ENCODE measurements at regions not wholly inside any gene's neighbourhood (a gene's known extent, or its start where the extent isn't known, plus 50 kb on each side); places are given as distances from the start of the nearest gene placed in this dataset.

DNA sequence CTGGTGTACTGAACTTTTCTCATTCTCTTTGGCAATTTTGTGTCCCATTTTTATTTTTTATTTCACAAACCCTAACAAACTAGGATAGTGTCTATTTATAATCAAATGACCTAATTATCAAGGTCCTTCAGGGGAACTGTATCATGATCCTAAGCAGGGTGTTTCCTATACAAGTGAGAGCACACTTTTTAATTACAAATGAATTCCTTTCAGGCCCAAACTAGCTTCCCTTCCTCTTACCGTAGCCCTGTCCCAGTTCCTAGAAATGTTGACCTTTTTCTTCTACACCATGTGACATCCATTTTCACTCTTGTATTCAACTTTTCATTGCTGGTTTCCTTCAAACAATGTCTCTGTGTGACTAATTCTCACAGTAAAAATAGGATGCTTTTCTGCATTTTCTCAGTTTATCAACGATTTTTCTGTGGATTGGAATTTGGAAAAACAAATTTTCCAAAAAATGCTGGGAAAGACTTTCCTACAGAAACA, 411.4 kb downstream of the CCDC91 start:
- ChIA-PET POLR2A (no interaction called here), CTCF (no interaction called here)
- ATAC-seq (no peak), DNase-seq (no peak)
- Mint-ChIP-seq H3K4me1 (peaks cover 0 to 15% (median 0%) of the 10 kb centered on the region in 7 donors), H3K4me3 (no peak overlapping the region), H3K9me3 (peaks cover 0 to 10% (median 5%) of the 10 kb centered on the region in 11 donors), H3K27me3 (peaks cover 0 to 6% (median under 1%) of the 10 kb centered on the region in 5 donors), H3K27ac (no peak overlapping the region), H3K36me3 (peaks cover 0 to 3% (median 0%) of the 10 kb centered on the region in 5 donors)
- Histone ChIP-seq H3K4me3 (ENCODE audit: low read length) (no peak overlapping the region), H3K4me1 (ENCODE audit: control insufficient read depth in 2 of 2, insufficient read depth in 2 of 2, low read length in 2 of 2) (no peaks in the 10 kb centered on the region), H3K9me3 (ENCODE audit: control insufficient read depth in 2 of 3, low read length in 3 of 3) (no peaks in the 10 kb centered on the region), H3K36me3 (ENCODE audit: control insufficient read depth in 2 of 3, insufficient read depth in 3 of 3, low read length in 3 of 3) (no peaks in the 10 kb centered on the region), H3K27me3 (ENCODE audit: control insufficient read depth in 2 of 2, insufficient read depth in 2 of 2, low read length in 2 of 2) (no peaks in the 10 kb centered on the region), H3K27ac (ENCODE audit: low read depth, low read length) (no peak overlapping the region)
- intact Hi-C loops (cut with micrococcal nuclease) = no loop called here

DNA sequence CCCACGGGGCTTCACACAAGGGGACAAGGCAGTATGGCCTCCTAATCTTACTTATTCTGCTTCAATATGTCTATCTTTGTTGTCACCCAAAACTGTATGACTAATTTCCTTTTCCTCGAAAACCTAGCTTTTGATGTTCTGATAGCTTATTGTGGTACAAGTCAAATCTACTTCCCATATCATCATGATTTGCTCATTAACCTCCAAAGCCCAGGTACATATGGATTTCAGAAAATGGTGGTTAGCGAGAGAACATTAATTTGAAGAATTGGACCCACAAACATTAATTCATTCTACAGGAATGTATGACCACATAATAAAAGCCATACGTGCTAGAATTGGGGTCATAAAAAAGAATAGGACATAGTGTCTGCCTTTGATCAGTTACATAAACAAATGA, 412.5 kb downstream of the CCDC91 start:
- Mint-ChIP-seq H3K9me3 (peaks cover 7 to 22% (median 13%) of the 10 kb centered on the region in 11 donors), H3K27ac (no peak overlapping the region), H3K27me3 (no peaks in the 10 kb centered on the region), H3K4me1 (peaks cover 0 to 15% (median 0%) of the 10 kb centered on the region in 7 donors), H3K36me3 (peaks cover 0 to 8% (median 7%) of the 10 kb centered on the region in 5 donors), H3K4me3 (no peak overlapping the region)
- H3K27ac ChIP-seq (ENCODE audit: low read depth, low read length) = no peak overlapping the region
- no peak for ATAC-seq
- H3K36me3 ChIP-seq (ENCODE audit: control insufficient read depth in 2 of 3, insufficient read depth in 3 of 3, low read length in 3 of 3) = no peaks in the 10 kb centered on the region
- intact Hi-C loops (cut with micrococcal nuclease) = no loop called here
- peaks cover 0 to 3% (median 0%) of the 10 kb centered on the region in 3 experiments for H3K9me3 ChIP-seq (ENCODE audit: control insufficient read depth in 2 of 3, low read length in 3 of 3)
- H3K27me3 ChIP-seq (ENCODE audit: control insufficient read depth in 2 of 2, insufficient read depth in 2 of 2, low read length in 2 of 2) = no peaks in the 10 kb centered on the region
- no peaks in the 10 kb centered on the region for H3K4me1 ChIP-seq (ENCODE audit: control insufficient read depth in 2 of 2, insufficient read depth in 2 of 2, low read length in 2 of 2)
- CTCF ChIA-PET = no interaction called here
- POLR2A ChIA-PET = no interaction called here
- no peak for DNase-seq
- H3K4me3 ChIP-seq (ENCODE audit: low read length) = no peak overlapping the region

DNA sequence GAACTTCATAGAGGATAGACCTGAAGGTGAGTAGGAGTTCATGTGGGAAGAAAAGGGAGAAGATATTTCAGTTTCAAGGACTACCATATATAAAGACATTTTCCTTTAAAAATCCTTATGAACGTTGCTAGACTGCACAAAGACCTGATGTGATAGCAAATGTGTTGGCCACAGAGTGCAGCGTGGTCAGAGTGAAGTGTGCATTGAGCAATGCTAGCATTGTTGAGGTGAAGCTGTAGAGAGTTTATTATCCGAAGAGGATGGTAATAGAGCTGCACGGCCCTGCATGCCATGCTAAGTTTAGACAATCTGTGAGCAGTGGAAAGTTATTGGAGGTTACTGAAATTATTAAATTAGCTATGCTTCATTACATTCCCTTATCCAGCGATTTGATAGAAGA, 413.0 kb downstream of the CCDC91 start:
- POLR2A ChIA-PET = no interaction called here
- Histone ChIP-seq H3K36me3 (ENCODE audit: control insufficient read depth in 2 of 3, insufficient read depth in 3 of 3, low read length in 3 of 3) (no peaks in the 10 kb centered on the region), H3K27ac (ENCODE audit: low read depth, low read length) (no peak overlapping the region), H3K9me3 (ENCODE audit: control insufficient read depth in 2 of 3, low read length in 3 of 3) (peaks cover 0 to 3% (median 0%) of the 10 kb centered on the region in 3 experiments), H3K4me1 (ENCODE audit: control insufficient read depth in 2 of 2, insufficient read depth in 2 of 2, low read length in 2 of 2) (no peaks in the 10 kb centered on the region), H3K27me3 (ENCODE audit: control insufficient read depth in 2 of 2, insufficient read depth in 2 of 2, low read length in 2 of 2) (no peaks in the 10 kb centered on the region), H3K4me3 (ENCODE audit: low read length) (no peak overlapping the region)
- intact Hi-C loops (cut with micrococcal nuclease) = no loop called here
- ATAC-seq (no peak), DNase-seq (no peak)
- H3K4me1 Mint-ChIP-seq = peaks cover 0 to 11% (median 0%) of the 10 kb centered on the region in 7 donors
- H3K9me3 Mint-ChIP-seq = peaks cover 9 to 26% (median 14%) of the 10 kb centered on the region in 11 donors
- H3K4me3 Mint-ChIP-seq = no peak overlapping the region
- CTCF ChIA-PET = no interaction called here
- H3K27ac Mint-ChIP-seq = no peak overlapping the region
- peaks cover 0 to 10% (median 7%) of the 10 kb centered on the region in 5 donors for H3K36me3 Mint-ChIP-seq
- no peaks in the 10 kb centered on the region for H3K27me3 Mint-ChIP-seq

DNA sequence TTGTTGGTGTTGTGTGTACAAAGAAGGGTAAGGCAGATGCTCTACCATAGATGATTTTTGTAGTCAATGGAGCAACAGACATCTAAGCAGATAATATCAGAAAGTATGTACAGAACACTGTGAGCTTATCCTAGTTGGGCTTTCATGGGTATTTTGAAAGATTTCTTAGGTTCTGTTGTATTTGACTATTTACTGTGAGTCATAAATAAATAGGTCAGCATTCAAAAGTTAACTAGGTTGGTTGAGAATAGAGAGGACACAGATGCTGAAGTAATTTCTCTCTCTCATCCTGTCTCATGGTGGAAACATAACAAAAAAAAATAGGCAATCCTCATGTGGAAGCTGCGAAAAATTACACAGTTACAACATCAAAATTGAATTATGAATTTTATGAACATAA, 413.5 kb downstream of the CCDC91 start:
- Histone ChIP-seq H3K27ac (ENCODE audit: low read depth, low read length) (no peak overlapping the region), H3K4me3 (ENCODE audit: low read length) (no peak overlapping the region), H3K4me1 (ENCODE audit: control insufficient read depth in 2 of 2, insufficient read depth in 2 of 2, low read length in 2 of 2) (no peaks in the 10 kb centered on the region), H3K9me3 (ENCODE audit: control insufficient read depth in 2 of 3, low read length in 3 of 3) (peaks cover 0 to 3% (median 0%) of the 10 kb centered on the region in 3 experiments), H3K36me3 (ENCODE audit: control insufficient read depth in 2 of 3, insufficient read depth in 3 of 3, low read length in 3 of 3) (no peaks in the 10 kb centered on the region), H3K27me3 (ENCODE audit: control insufficient read depth in 2 of 2, insufficient read depth in 2 of 2, low read length in 2 of 2) (no peaks in the 10 kb centered on the region)
- Mint-ChIP-seq H3K27ac (no peak overlapping the region), H3K36me3 (peaks cover 0 to 10% (median 7%) of the 10 kb centered on the region in 5 donors), H3K4me3 (no peak overlapping the region), H3K4me1 (peaks cover 0 to 11% (median 0%) of the 10 kb centered on the region in 7 donors), H3K27me3 (no peaks in the 10 kb centered on the region), H3K9me3 (peaks cover 9 to 32% (median 19%) of the 10 kb centered on the region in 11 donors)
- ChIA-PET POLR2A (no interaction called here), CTCF (no interaction called here)
- intact Hi-C loops (cut with micrococcal nuclease) = no loop called here
- no peak for ATAC-seq
- no peak for DNase-seq

DNA sequence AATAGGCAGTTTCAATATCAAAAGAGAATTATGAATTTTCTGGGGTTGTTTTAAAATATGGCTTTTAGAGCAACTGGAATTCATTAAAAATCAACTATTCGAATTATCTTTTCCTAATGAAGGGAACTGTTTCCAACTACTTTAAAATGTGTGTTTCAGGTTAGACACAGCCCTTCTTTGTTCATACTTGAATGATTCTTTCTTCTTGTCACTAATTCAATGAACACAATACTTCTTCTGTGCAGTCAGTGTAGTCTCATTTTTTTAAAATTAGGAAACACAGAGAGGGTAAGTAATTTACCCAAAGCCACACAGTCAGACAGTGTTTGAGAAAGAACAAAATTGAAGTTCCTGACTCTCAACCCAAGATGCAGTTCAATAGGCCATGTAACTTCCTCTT, 414.0 kb downstream of the CCDC91 start:
- H3K4me1 ChIP-seq (ENCODE audit: control insufficient read depth in 2 of 2, insufficient read depth in 2 of 2, low read length in 2 of 2) = no peaks in the 10 kb centered on the region
- no peaks in the 10 kb centered on the region for H3K27me3 ChIP-seq (ENCODE audit: control insufficient read depth in 2 of 2, insufficient read depth in 2 of 2, low read length in 2 of 2)
- Mint-ChIP-seq H3K27me3 (no peaks in the 10 kb centered on the region), H3K4me1 (peaks cover 0 to 11% (median 0%) of the 10 kb centered on the region in 7 donors), H3K27ac (no peak overlapping the region), H3K9me3 (peaks cover 9 to 36% (median 19%) of the 10 kb centered on the region in 11 donors), H3K36me3 (peaks cover 0 to 10% (median 7%) of the 10 kb centered on the region in 5 donors), H3K4me3 (no peak overlapping the region)
- H3K9me3 ChIP-seq (ENCODE audit: control insufficient read depth in 2 of 3, low read length in 3 of 3) = peaks cover 0 to 3% (median 0%) of the 10 kb centered on the region in 3 experiments
- no peak overlapping the region for H3K4me3 ChIP-seq (ENCODE audit: low read length)
- intact Hi-C loops (cut with micrococcal nuclease) = no loop called here
- H3K27ac ChIP-seq (ENCODE audit: low read depth, low read length) = no peak overlapping the region
- DNase-seq (no peak), ATAC-seq (no peak)
- ChIA-PET CTCF (no interaction called here), POLR2A (no interaction called here)
- no peaks in the 10 kb centered on the region for H3K36me3 ChIP-seq (ENCODE audit: control insufficient read depth in 2 of 3, insufficient read depth in 3 of 3, low read length in 3 of 3)

DNA sequence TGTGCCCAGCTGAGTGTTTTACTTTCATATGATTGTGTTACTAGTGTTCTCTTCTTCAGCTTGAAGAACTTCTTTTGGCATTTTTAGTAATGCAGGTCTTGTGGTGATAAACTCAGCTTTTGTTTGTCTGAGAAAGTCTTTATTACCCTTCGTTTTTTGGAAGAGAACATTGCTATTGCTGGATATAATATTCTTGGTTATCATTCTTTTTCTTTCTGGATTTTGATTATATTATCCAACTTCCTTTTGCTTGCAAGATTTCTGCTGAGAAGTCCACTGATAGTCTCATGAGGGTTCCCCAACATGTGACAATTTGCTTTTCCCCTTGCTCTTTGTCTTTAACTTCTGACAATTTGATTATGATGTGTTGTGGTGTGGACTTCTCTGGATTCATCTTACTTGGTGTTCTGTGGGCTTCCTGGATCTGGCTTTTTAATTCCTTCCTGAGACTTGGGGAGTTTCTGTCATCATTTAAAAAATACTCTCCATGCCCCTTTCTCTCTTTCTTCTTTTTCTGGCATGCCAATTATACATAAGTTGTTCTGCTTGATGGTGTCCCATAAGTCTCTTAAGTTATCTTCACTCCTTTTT, 416.8 kb downstream of the CCDC91 start:
- no peak overlapping the region for H3K27ac ChIP-seq (ENCODE audit: low read depth, low read length)
- no peaks in the 10 kb centered on the region for H3K36me3 ChIP-seq (ENCODE audit: control insufficient read depth in 2 of 3, insufficient read depth in 3 of 3, low read length in 3 of 3)
- Mint-ChIP-seq H3K9me3 (peaks cover 9 to 42% (median 23%) of the 10 kb centered on the region in 11 donors), H3K4me3 (no peak overlapping the region), H3K36me3 (peaks cover 0 to 10% (median 4%) of the 10 kb centered on the region in 5 donors), H3K27me3 (peaks cover 0 to 12% (median 10%) of the 10 kb centered on the region in 5 donors), H3K27ac (no peak overlapping the region), H3K4me1 (peaks cover 0 to 6% (median 0%) of the 10 kb centered on the region in 7 donors)
- intact Hi-C loops (cut with micrococcal nuclease) = no loop called here
- H3K9me3 ChIP-seq (ENCODE audit: control insufficient read depth in 2 of 3, low read length in 3 of 3) = peaks cover 0 to 3% (median 0%) of the 10 kb centered on the region in 3 experiments
- no peak for DNase-seq
- ChIA-PET POLR2A (no interaction called here), CTCF (no interaction called here)
- no peaks in the 10 kb centered on the region for H3K4me1 ChIP-seq (ENCODE audit: control insufficient read depth in 2 of 2, insufficient read depth in 2 of 2, low read length in 2 of 2)
- H3K27me3 ChIP-seq (ENCODE audit: control insufficient read depth in 2 of 2, insufficient read depth in 2 of 2, low read length in 2 of 2) = no peaks in the 10 kb centered on the region
- no peak for ATAC-seq
- H3K4me3 ChIP-seq (ENCODE audit: low read length) = no peak overlapping the region

Data from naive thymus-derived CD4-positive, alpha-beta T cell (primary cell).